ENCODE measurements at regions not wholly inside any gene's neighbourhood (a gene's known extent, or its start where the extent isn't known, plus 50 kb on each side); places are given as distances from the start of the nearest gene placed in this dataset.

DNA sequence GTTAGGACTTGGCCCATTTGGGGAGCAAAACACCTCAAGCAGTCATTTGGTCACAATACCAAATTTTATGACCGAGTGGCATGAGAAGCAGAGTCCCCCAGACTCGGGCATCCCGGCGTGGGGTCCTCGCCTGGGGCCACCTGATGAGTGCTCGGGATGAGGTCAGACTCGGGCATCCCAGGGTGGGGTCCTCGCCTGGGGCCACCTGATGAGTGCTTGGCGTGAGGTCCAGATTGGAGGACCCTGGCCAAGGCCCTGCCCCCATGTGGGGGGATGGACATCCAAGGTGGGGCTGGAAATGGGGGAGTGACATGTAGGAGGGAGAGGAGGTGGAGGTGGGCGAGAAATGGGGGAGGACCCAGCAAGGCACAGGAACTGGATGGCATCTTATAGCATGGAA, 56.1 kb upstream of the CST7 start:
- Mint-ChIP-seq H3K4me3 (no peak overlapping the region), H3K4me1 (no peaks in the 10 kb centered on the region), H3K36me3 (no peaks in the 10 kb centered on the region), H3K9me3 (peaks cover 9% of the 10 kb centered on the region), H3K27me3 (ENCODE audit: low read depth) (no peaks in the 10 kb centered on the region), H3K27ac (no peak overlapping the region)
- TF ChIP-seq, protein P1, sequence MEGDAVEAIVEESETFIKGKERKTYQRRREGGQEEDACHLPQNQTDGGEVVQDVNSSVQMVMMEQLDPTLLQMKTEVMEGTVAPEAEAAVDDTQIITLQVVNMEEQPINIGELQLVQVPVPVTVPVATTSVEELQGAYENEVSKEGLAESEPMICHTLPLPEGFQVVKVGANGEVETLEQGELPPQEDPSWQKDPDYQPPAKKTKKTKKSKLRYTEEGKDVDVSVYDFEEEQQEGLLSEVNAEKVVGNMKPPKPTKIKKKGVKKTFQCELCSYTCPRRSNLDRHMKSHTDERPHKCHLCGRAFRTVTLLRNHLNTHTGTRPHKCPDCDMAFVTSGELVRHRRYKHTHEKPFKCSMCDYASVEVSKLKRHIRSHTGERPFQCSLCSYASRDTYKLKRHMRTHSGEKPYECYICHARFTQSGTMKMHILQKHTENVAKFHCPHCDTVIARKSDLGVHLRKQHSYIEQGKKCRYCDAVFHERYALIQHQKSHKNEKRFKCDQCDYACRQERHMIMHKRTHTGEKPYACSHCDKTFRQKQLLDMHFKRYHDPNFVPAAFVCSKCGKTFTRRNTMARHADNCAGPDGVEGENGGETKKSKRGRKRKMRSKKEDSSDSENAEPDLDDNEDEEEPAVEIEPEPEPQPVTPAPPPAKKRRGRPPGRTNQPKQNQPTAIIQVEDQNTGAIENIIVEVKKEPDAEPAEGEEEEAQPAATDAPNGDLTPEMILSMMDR (IDR thresholded peaks at IDR 0.05; ENCODE audit: unreplicated experiment) = no peak
- DNase-seq (ENCODE audit: low spot score in 2 of 2, unreplicated experiment in 2 of 2) = no peak

DNA sequence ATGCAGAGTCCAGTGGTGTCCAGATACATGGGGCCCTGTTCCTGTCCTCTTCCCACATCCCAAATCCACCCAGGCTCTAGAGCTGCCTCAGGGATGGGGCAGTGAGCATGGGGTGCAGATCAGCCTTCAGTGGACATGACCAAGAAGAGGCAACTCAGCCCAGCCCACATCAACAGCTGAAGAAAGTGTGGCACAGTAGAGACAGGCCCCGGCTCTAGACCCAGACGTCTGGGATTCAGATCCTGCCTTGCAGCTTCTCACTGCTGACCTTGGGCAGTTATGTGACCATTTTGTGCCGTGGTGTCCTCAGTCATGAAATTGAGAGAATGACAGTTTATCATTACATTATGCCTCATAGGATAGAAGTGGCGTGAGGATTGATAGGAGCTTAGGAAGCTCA, 54.6 kb upstream of the CST7 start:
- H3K36me3 Mint-ChIP-seq = no peaks in the 10 kb centered on the region
- H3K9me3 Mint-ChIP-seq = peaks cover 19% of the 10 kb centered on the region
- no peak overlapping the region for H3K27ac Mint-ChIP-seq
- TF ChIP-seq, protein P1 (IDR thresholded peaks at IDR 0.05; ENCODE audit: unreplicated experiment) = no peak
- no peak overlapping the region for H3K4me3 Mint-ChIP-seq
- no peaks in the 10 kb centered on the region for H3K27me3 Mint-ChIP-seq (ENCODE audit: low read depth)
- H3K4me1 Mint-ChIP-seq = no peaks in the 10 kb centered on the region
- no peak for DNase-seq (ENCODE audit: low spot score in 2 of 2, unreplicated experiment in 2 of 2)

DNA sequence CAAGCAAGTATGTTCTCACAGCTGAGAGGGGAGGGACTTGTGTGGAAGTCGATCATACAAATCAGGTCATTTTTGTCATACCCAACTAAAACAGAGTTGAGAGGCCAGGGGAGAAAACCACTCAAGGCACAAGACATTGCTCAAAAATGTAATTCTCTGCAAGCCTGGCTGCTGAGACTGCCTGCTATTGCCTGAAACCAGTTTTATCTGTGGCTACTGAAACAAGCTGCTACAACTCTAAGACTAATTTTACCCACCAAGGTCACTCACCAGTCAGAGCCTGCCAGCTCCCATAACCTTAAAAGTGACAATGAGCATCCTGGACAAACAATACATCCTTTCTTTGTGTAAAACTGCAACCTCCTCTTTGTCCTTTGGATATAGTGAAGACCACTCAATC, 54.1 kb upstream of the CST7 start:
- H3K36me3 Mint-ChIP-seq = no peaks in the 10 kb centered on the region
- H3K4me3 Mint-ChIP-seq = no peak overlapping the region
- no peaks in the 10 kb centered on the region for H3K27me3 Mint-ChIP-seq (ENCODE audit: low read depth)
- no peak for DNase-seq (ENCODE audit: low spot score in 2 of 2, unreplicated experiment in 2 of 2)
- H3K27ac Mint-ChIP-seq = no peak overlapping the region
- TF ChIP-seq, protein P1 (IDR thresholded peaks at IDR 0.05; ENCODE audit: unreplicated experiment) = no peak
- peaks cover 24% of the 10 kb centered on the region for H3K9me3 Mint-ChIP-seq
- no peaks in the 10 kb centered on the region for H3K4me1 Mint-ChIP-seq

DNA sequence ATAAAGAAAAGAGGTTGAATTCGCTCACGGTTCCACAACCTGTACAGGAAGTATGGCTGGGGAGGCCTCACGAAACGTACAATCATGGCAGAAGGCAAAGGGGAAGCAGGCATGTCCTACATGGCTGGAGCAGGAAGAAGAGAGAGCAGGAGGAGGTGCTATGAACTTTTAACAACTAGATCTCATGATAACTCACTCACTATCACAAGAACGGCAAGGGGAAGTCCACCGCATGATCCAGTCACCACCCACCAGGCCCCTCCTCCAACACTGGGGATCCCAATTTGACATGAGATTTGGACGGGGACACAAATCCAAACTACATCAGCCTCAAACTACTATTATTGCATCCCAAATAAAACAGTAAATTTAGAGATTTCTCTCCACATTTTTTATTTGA, 53.6 kb upstream of the CST7 start:
- Mint-ChIP-seq H3K4me1 (no peaks in the 10 kb centered on the region), H3K4me3 (no peak overlapping the region), H3K27ac (no peak overlapping the region), H3K9me3 (peaks cover 27% of the 10 kb centered on the region), H3K36me3 (no peaks in the 10 kb centered on the region), H3K27me3 (ENCODE audit: low read depth) (no peaks in the 10 kb centered on the region)
- TF ChIP-seq, protein P1 (IDR thresholded peaks at IDR 0.05; ENCODE audit: unreplicated experiment) = no peak
- no peak for DNase-seq (ENCODE audit: low spot score in 2 of 2, unreplicated experiment in 2 of 2)

DNA sequence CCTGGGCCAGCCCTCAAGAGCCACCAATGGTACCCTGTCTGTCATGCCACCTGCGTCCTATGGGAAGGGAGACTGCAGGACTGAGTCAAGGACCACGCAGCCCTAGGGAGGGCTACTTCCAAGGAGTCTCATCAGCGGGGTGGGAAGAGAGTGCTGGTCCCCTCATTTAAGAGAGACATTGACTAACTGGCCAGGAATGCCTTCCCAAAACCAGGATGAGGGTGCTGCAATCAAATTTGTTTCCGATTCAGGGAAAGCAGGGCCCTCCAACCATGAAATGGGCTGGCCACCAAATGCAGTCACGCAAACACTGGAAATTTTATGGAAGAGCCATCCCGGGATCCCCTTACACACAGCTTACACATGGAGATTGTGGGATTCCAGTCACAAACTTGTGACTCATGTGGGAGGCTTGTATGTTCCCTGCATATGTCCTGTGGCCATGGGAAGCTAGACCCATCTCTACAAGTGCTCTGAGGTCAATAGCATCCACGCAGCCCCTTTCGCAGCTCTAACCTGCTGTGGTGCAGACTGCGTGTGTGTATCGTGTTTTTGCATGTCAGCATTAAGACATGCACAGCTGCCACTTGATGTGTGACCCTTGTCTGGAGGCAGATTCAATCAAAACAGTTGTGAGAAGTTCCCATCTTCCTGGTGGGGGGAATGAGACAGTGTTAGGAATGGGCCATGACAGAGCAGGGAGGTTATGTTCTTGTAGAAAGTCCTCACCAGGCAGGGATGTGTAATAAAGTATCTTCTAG, 53.0 kb upstream of the CST7 start:
- Mint-ChIP-seq H3K4me3 (no peak overlapping the region), H3K27ac (no peak overlapping the region), H3K9me3 (peaks cover 28% of the 10 kb centered on the region), H3K4me1 (no peaks in the 10 kb centered on the region), H3K36me3 (no peaks in the 10 kb centered on the region), H3K27me3 (ENCODE audit: low read depth) (no peaks in the 10 kb centered on the region)
- TF ChIP-seq, protein P1 (IDR thresholded peaks at IDR 0.05; ENCODE audit: unreplicated experiment) = no peak
- no peak for DNase-seq (ENCODE audit: low spot score in 2 of 2, unreplicated experiment in 2 of 2)

Measured in mesothelial cell of epicardium (in vitro differentiated cells).